ENCODE measurements at regions not wholly inside any gene's neighbourhood (a gene's known extent, or its start where the extent isn't known, plus 50 kb on each side); places are given as distances from the start of the nearest gene placed in this dataset.
"Not testable (repeated sequence)": the region's sequence is repeated elsewhere in the genome, so short reads cannot be mapped to it uniquely, and the experiment has no call there.

- DNase-seq (ENCODE audit: low spot score), result no peak
Measured at GRCh38 chrY:7806592-7807515, 895.3 kb upstream of the AMELY start.

GRCh38 chrY:7805624-7806023 is 894.1 kb upstream of the AMELY start:
- no peak for DNase-seq (ENCODE audit: low spot score)

GRCh38 chrY:7803737-7804136 is 892.2 kb upstream of the AMELY start:
- DNase-seq (ENCODE audit: low spot score), result no peak

GRCh38 chrY:7796128-7796527 is 884.6 kb upstream of the AMELY start:
- DNase-seq (ENCODE audit: low spot score), result no peak

- DNase-seq (ENCODE audit: low spot score), result no peak
Measured at GRCh38 chrY:7794441-7794840, 882.9 kb upstream of the AMELY start.

- no peak for DNase-seq (ENCODE audit: low spot score)
Measured at GRCh38 chrY:7793989-7794388, 882.4 kb upstream of the AMELY start.

GRCh38 chrY:7792431-7792830 is 880.9 kb upstream of the AMELY start:
- no peak for DNase-seq (ENCODE audit: low spot score)

- DNase-seq (ENCODE audit: low spot score), result no peak
Measured at GRCh38 chrY:7781501-7781900, 869.9 kb upstream of the AMELY start.

- DNase-seq (ENCODE audit: low spot score), result not testable (repeated sequence)
Measured at GRCh38 chrY:7775436-7775835, 863.9 kb upstream of the AMELY start.

GRCh38 chrY:7771771-7772170 is 860.2 kb upstream of the AMELY start:
- no peak for DNase-seq (ENCODE audit: low spot score)

GRCh38 chrY:7769790-7770375 is 858.3 kb upstream of the AMELY start:
- no peak for DNase-seq (ENCODE audit: low spot score)

- DNase-seq (ENCODE audit: low spot score), result no peak
Measured at GRCh38 chrY:7768901-7769300, 857.3 kb upstream of the AMELY start.

GRCh38 chrY:7753711-7754110 is 842.2 kb upstream of the AMELY start:
- DNase-seq (ENCODE audit: low spot score), result no peak

- no peak for DNase-seq (ENCODE audit: low spot score)
Measured at GRCh38 chrY:7746781-7747180, 835.2 kb upstream of the AMELY start.

- DNase-seq (ENCODE audit: low spot score), result no peak
Measured at GRCh38 chrY:7745581-7745901, 834.0 kb upstream of the AMELY start.

- no peak for DNase-seq (ENCODE audit: low spot score)
Measured at GRCh38 chrY:7744691-7745580, 833.4 kb upstream of the AMELY start.

- no peak for DNase-seq (ENCODE audit: low spot score)
Measured at GRCh38 chrY:7736847-7737365, 825.4 kb upstream of the AMELY start.

- DNase-seq (ENCODE audit: low spot score), result no peak
Measured at GRCh38 chrY:7731651-7732050, 820.1 kb upstream of the AMELY start.

- no peak for DNase-seq (ENCODE audit: low spot score)
Measured at GRCh38 chrY:7730664-7731063, 819.1 kb upstream of the AMELY start.

GRCh38 chrY:7730071-7730470 is 818.5 kb upstream of the AMELY start:
- no peak for DNase-seq (ENCODE audit: low spot score)

GRCh38 chrY:7729318-7730011 is 817.9 kb upstream of the AMELY start:
- no peak for DNase-seq (ENCODE audit: low spot score)

- no peak for DNase-seq (ENCODE audit: low spot score)
Measured at GRCh38 chrY:7728935-7729317, 817.4 kb upstream of the AMELY start.

All from D341Med (cell line).